HG02759 (cell line): ENCODE measurements at regions not wholly inside any gene's neighbourhood (a gene's known extent, or its start where the extent isn't known, plus 50 kb on each side); places are given as distances from the start of the nearest gene placed in this dataset.
"Not testable (repeated sequence)": the region's sequence is repeated elsewhere in the genome, so short reads cannot be mapped to it uniquely, and the experiment has no call there.

Source experiments
- ATAC-seq: cut with Tn5 transposase; IDR thresholded peaks from one replicate; pipeline ENCODE4 v1.9.1; 2021; ENCODE audit warnings: mild to moderate bottlenecking, moderate library complexity; ENCODE audit not compliant: unreplicated experiment

GRCh38 chr1:195763907-195764374 lies 844.3 kb downstream of the KCNT2 start:
- no peak for ATAC-seq

DNA sequence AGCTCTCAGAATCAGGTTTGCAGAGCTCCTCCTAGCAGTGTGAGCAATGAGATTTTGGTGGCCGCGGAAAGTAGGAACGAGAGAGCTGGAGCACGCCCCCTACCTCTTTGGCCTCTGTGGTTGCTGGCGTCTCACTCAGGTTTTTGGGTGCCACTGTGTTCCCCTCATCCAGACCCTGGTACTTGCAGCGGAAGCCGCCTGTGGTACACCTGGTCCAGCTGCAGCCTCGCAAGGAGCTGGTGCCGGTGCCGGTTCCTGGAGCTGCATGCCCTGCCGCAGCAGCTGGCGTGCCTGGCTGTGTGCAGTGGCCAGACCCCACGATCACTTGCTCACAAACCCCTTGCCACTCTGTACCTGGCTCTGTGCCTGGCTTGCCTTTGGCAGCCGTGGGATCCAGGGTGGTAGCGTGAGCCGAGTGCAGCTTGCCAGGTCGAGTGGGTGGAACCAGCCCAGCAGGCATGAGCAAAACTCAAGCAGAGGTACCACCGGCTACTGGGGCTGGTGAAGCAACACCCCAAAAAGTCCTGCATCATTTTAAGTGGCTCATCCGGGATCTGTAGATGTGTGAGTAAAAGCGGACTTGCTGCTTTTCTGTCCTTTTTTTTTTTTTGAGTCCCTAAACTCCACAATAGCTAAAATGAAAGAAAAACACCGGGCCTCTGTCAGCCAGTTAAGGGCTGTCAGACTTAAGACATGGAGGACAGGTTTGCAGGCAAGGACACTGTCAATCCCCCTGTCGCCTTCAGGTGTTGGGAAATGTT lies 844.9 kb downstream of the KCNT2 start:
- no peak for ATAC-seq

- no peak for ATAC-seq
Measured at GRCh38 chr1:195761104-195761503, 847.1 kb downstream of the KCNT2 start.

DNA sequence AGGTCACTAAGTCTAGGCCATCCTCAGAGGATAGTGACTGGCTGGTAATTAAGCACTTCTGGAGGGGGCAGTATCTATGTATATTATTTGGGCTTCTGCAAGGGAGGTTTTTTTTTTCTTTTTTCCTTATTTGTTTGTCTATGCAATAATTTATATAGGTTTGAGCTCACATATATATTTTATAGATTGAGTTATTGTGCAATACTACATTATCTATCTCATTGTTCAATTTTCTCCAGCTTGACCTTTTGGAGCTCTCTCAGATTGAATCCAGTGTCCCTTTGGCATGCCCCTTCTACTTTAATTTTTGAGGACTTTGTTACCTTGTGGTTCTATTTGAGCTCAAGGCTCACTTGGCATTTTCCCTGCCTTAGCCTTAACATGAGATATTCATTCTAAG lies 852.1 kb downstream of the KCNT2 start:
- no peak for ATAC-seq

DNA sequence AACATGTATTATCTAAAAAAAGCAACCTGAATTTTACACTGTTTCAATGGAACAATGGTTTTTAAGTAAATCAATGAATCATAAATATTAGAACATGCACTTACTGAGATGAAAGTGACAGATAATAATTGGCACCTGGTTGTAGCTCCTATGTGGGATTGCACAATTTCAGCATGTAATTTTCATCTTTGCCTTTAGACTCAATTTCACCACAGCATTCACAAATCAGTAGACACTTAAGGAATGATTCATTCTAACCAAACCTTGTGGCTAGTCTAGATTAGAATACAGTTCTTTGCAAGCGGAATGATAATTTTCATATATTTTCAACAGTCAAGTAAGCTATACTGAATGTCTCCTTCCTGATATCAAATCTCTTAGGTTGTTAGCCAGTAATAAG lies 853.4 kb downstream of the KCNT2 start:
- ATAC-seq = no peak

DNA sequence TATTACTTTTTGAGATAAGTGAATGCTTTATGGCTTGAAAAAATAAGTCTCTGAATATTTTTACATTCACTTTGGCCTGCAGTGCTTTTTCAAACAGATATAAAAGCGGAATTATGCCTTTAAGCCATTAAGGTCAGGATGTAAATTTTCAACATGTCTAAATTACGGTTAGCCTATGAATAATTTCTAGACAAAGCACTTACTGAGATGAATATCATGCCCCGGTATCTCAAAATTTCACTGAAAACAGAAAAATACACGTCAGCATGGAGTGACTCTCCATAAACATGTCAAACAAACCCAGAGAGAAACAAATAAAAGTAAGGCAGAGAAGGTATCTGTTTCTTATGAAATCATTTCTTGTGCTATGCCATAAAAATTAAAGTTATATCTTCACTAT lies 853.9 kb downstream of the KCNT2 start:
- ATAC-seq = no peak

GRCh38 chr1:195748969-195749368 lies 859.3 kb downstream of the KCNT2 start:
- ATAC-seq = no peak

DNA sequence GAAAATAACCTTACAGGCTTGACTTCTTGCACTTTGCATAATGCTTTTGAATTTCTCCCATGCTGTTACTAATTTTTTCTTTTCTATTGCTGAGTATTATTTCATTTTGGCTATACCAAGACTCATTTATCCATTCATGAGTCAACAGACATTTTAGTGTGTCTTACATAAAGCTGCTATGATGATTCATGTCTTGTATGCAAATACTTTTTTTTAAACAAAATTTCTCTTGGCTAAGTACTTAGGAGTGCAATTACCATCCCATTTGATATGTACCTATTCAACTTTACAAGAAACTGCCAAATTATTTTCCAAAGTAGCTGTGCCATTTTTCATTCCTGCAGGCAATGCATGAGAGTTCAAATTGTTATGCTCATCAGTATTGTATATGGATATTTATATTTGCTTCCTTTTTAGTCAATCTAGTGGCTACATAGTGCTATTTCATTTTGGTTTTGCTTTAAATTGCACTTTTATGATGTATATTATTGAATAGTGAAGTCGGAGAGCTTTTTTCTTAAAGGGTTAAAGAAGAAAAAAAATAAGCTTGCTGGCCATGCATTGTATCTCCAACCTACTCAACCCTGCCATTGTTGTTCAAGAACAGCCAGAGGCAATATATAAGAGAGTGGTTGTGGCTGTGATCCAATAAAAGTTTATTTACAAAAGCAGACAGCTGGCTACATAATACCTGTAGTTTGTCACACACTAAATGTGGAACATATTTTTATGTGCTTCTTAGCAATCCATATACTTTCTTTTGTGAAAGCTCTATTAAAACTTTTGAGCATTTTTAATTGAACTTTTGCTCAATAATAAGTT lies 862.8 kb downstream of the KCNT2 start:
- ATAC-seq = no peak

DNA sequence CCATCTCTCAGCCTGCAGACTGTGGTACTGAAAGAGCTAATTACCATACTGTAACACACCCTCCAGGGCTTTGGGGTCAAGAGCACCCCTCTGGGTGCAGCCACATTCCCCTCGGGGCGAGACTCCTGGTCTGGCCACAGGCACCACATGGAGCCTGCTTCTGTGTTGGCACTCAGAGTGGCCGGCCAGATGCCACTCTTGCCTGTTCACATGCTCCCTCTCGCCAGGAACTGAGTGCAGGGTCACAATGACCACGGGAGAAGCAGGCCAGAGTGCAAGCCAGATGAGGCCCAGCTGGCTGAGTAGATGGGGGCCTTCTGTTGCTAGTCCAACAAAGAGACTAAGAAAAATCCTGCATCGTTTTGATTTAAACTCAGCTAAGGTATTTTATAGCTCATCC lies 864.0 kb downstream of the KCNT2 start:
- no peak for ATAC-seq

- ATAC-seq = no peak
Measured at GRCh38 chr1:195740862-195741261, 867.4 kb downstream of the KCNT2 start.

DNA sequence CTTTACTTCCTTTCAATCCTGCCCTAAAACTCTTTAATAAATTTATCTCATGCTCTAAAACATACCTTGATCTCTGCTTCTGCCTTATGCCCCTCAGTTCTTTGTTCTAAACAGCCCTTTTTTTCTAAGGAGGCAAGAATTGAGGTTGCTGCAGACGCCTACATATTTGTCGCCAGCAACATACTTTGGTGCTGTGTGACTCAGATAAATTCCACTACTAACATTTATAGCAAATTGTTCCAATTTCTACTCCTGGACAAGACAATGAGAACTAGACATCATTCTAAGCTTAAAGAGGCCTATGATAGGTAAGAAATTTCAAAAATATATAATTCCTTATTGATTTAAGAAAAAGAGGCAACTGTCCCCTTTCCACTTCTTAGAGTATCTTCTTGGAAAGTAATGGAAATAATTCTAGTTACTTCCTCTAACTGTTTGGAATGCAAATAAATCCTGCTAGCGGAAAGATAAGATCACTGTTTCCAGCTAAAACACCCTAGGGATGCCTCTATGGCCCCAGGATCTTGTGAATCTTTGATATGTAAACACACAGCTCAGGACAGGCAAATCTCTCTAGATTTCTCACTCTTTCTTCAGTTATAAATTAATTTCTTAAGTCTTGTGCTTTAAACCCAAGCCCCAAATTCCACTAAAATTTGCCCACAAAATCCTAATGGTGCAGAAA lies 869.1 kb downstream of the KCNT2 start:
- no peak for ATAC-seq

DNA sequence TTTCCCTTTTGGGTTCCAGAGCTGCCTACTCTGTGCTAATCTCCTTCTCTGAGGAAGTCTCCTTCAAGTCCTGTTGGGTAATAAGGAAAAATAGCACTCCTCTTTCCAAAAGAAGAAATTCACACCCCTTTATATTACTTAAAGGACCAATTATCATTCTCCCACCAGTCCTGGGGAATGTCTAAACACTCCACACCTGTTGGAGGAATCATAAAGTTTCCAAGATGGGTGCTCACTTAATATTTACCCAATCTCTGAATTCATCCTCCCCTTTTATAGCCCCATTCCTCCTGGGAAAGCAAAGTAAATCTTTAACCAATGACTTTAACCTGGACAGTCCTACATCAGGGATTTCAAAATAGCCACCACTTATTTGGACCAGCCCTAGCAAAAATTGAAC lies 873.1 kb downstream of the KCNT2 start:
- no peak for ATAC-seq

GRCh38 chr1:195733826-195734225 lies 874.4 kb downstream of the KCNT2 start:
- ATAC-seq = no peak

GRCh38 chr1:195733408-195733807 lies 874.8 kb downstream of the KCNT2 start:
- ATAC-seq = no peak

- no peak for ATAC-seq
Measured at GRCh38 chr1:195731385-195731784, 876.9 kb downstream of the KCNT2 start.

DNA sequence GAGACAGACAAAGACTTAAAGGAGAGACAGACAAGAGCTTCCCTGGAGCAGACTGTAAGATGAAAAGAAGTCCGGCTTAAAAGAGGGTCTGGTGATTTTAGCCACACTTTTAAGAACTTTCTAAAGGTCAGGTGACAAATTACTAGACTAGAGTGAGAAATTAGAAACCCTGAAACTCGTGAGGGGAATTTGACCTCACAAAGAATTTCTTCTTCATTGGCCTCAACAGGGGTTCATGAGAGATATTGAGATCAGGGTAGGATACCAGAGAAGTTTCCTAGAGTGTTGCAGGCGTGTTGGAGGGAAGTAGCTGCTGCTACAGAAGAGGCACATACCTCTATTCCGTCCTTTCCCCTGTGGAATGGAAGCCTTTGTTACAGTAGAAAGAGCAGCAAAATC lies 884.4 kb downstream of the KCNT2 start:
- ATAC-seq = no peak

DNA sequence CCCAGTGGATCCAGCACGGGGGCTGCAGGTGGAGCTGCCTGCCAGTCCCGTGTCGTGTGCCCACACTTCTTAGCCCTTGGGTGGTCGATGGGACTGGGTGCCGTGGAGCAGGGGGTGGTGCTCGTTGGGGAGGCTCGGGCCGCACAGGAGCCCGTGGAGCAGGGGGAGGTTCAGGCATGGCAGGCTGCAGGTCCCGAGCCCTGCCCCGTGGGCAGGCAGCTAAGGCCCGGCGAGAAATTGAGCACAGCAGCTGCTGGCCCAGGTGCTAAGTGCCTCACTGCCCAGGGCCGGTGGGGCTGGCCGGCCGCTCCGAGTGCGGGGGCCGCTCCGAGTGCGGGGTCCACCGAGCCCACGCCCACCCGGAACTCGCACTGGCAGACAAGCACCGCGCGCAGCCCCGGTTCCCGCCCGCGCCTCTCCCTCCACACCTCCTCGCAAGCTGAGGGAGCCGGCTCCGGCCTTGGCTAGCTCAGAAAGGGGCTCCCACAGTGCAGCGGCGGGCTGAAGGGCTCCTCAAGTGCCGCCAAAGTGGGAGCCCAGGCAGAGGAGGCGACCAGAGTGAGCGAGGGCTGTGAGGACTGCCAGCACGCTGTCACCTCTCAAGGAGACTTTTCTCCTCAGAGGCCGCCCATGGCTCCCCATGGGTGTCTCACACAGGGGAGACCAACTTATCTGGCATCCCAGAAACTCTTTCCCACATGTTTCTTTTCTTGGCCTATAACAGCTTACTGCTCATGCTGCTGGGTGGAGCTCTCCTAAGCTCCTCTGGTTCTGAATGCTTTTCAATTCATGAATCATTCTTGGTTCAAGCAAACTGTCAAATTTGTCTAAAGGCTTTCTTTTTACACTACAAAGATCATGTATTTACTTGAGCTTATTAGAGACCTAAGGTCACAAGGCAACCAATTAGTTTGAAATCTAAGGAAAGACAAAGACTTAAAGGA lies 885.1 kb downstream of the KCNT2 start:
- not testable (repeated sequence) for ATAC-seq

GRCh38 chr1:195722146-195722545 lies 886.1 kb downstream of the KCNT2 start:
- not testable (repeated sequence) for ATAC-seq

- ATAC-seq = no peak
Measured at GRCh38 chr1:195721210-195721971, 886.8 kb downstream of the KCNT2 start.

GRCh38 chr1:195717651-195718050 lies 890.6 kb downstream of the KCNT2 start:
- no peak for ATAC-seq
